ENCODE measurements at regions not wholly inside any gene's neighbourhood (a gene's known extent, or its start where the extent isn't known, plus 50 kb on each side); places are given as distances from the start of the nearest gene placed in this dataset.

- no peak overlapping the region for H3K9ac ChIP-seq
- no peak for TF ChIP-seq CTCF (IDR thresholded peaks at IDR 0.05)
- no peak overlapping the region for H3K4me2 ChIP-seq (ENCODE audit: low read length)
- no peaks in the 10 kb centered on the region for H3K36me3 ChIP-seq (ENCODE audit: control insufficient read depth, insufficient read depth, low read length)
- H3K4me1 ChIP-seq = no peaks in the 10 kb centered on the region
- H3K4me3 ChIP-seq (ENCODE audit: low read depth, low read length) = no peak overlapping the region
- no peaks in the 10 kb centered on the region for H3K27me3 ChIP-seq (ENCODE audit: control insufficient read depth, insufficient read depth, low read length)
- no peaks in the 10 kb centered on the region for H3K9me3 ChIP-seq (ENCODE audit: control insufficient read depth, low read length)
- H3K79me2 ChIP-seq = no peaks in the 10 kb centered on the region
- H3K27ac ChIP-seq = no peak overlapping the region
- no peak overlapping the region for H2AFZ ChIP-seq
Measured at GRCh38 chr1:221294242-221294641, 415.0 kb downstream of the HLX start.

- no peak for TF ChIP-seq CTCF (IDR thresholded peaks at IDR 0.05)
Measured at GRCh38 chr1:221302357-221302756, 423.1 kb downstream of the HLX start.

GRCh38 chr1:221302810-221303209 is 423.6 kb downstream of the HLX start:
- no peak overlapping the region for H3K9ac ChIP-seq
- no peak overlapping the region for H2AFZ ChIP-seq
- no peaks in the 10 kb centered on the region for H3K36me3 ChIP-seq (ENCODE audit: control insufficient read depth, insufficient read depth, low read length)
- H3K4me1 ChIP-seq = no peaks in the 10 kb centered on the region
- H3K79me2 ChIP-seq = no peaks in the 10 kb centered on the region
- H3K9me3 ChIP-seq (ENCODE audit: control insufficient read depth, low read length) = no peaks in the 10 kb centered on the region
- H3K27me3 ChIP-seq (ENCODE audit: control insufficient read depth, insufficient read depth, low read length) = no peaks in the 10 kb centered on the region
- H3K27ac ChIP-seq = no peak overlapping the region
- TF ChIP-seq CTCF (IDR thresholded peaks at IDR 0.05) = no peak
- no peak overlapping the region for H3K4me2 ChIP-seq (ENCODE audit: low read length)
- no peak overlapping the region for H3K4me3 ChIP-seq (ENCODE audit: low read depth, low read length)

More at GRCh38 chr1:221302357-221302756, 423.1 kb downstream of the HLX start:
- Histone ChIP-seq H3K4me1 (no peaks in the 10 kb centered on the region), H3K36me3 (ENCODE audit: control insufficient read depth, insufficient read depth, low read length) (no peaks in the 10 kb centered on the region), H3K27me3 (ENCODE audit: control insufficient read depth, insufficient read depth, low read length) (no peaks in the 10 kb centered on the region), H3K9ac (no peak overlapping the region), H3K9me3 (ENCODE audit: control insufficient read depth, low read length) (no peaks in the 10 kb centered on the region), H3K4me2 (ENCODE audit: low read length) (no peak overlapping the region), H2AFZ (no peak overlapping the region), H3K4me3 (ENCODE audit: low read depth, low read length) (no peak overlapping the region), H3K27ac (no peak overlapping the region), H3K79me2 (no peaks in the 10 kb centered on the region)

- TF ChIP-seq CTCF (IDR thresholded peaks at IDR 0.05) = no peak
- no peaks in the 10 kb centered on the region for H3K4me1 ChIP-seq
- no peak overlapping the region for H3K4me3 ChIP-seq (ENCODE audit: low read depth, low read length)
- H3K36me3 ChIP-seq (ENCODE audit: control insufficient read depth, insufficient read depth, low read length) = no peaks in the 10 kb centered on the region
- no peak overlapping the region for H3K9ac ChIP-seq
- no peaks in the 10 kb centered on the region for H3K9me3 ChIP-seq (ENCODE audit: control insufficient read depth, low read length)
- no peaks in the 10 kb centered on the region for H3K79me2 ChIP-seq
- H3K4me2 ChIP-seq (ENCODE audit: low read length) = no peak overlapping the region
- H3K27me3 ChIP-seq (ENCODE audit: control insufficient read depth, insufficient read depth, low read length) = no peaks in the 10 kb centered on the region
- no peak overlapping the region for H2AFZ ChIP-seq
- no peak overlapping the region for H3K27ac ChIP-seq
Measured at GRCh38 chr1:221303623-221304022, 424.4 kb downstream of the HLX start.

- H3K79me2 ChIP-seq = no peaks in the 10 kb centered on the region
- H3K27me3 ChIP-seq (ENCODE audit: control insufficient read depth, insufficient read depth, low read length) = no peaks in the 10 kb centered on the region
- no peaks in the 10 kb centered on the region for H3K9me3 ChIP-seq (ENCODE audit: control insufficient read depth, low read length)
- no peak for TF ChIP-seq CTCF (IDR thresholded peaks at IDR 0.05)
- no peak overlapping the region for H3K4me2 ChIP-seq (ENCODE audit: low read length)
- no peak overlapping the region for H3K4me3 ChIP-seq (ENCODE audit: low read depth, low read length)
- H2AFZ ChIP-seq = no peak overlapping the region
- no peaks in the 10 kb centered on the region for H3K4me1 ChIP-seq
- H3K27ac ChIP-seq = no peak overlapping the region
- H3K9ac ChIP-seq = no peak overlapping the region
- H3K36me3 ChIP-seq (ENCODE audit: control insufficient read depth, insufficient read depth, low read length) = no peaks in the 10 kb centered on the region
Measured at GRCh38 chr1:221306239-221306638, 427.0 kb downstream of the HLX start.
